Prostate gland (tissue), 2 donors: ENCODE measurements at regions not wholly inside any gene's neighbourhood (a gene's known extent, or its start where the extent isn't known, plus 50 kb on each side); places are given as distances from the start of the nearest gene placed in this dataset.

ENCODE experiments used
- DNase-seq: peaks from one replicate; pipeline ENCODE4 v3.0.0-alpha.2; 2019; ENCODE audit warnings: low spot score
- H3K27ac ChIP-seq, 2 donors: fragments of 200-600 bp; sonication (generic); 2 replicates each; pipeline ENCODE4 v1.5.1; 2017 to 2019
- H3K27me3 ChIP-seq: fragments of 200-600 bp; sonication (generic); replicated peaks from 2 replicates; pipeline ENCODE4 v1.5.1; 2019; ENCODE audit not compliant: insufficient read depth
- H3K36me3 ChIP-seq, 2 donors: fragments of 200-600 bp; sonication (generic); 1 replicate in 1 of 2; 2 replicates in 1 of 2; pipeline versions ENCODE4 v1.5.1 to v1.8.1; 2017 to 2019
- H3K4me1 ChIP-seq: fragments of 200-600 bp; sonication (generic); replicated peaks from 2 replicates; pipeline ENCODE4 v1.5.1; 2019
- H3K4me3 ChIP-seq, 2 donors: fragments of 200-600 bp; sonication (generic); 2 replicates each; pipeline ENCODE4 v1.5.1; 2017 to 2019
- H3K9me3 ChIP-seq: fragments of 200-600 bp; sonication (generic); 2 replicates; pipeline ENCODE4 v1.5.1; 2017
- POLR2A ChIP-seq: fragments of 450-650 bp; IDR thresholded peaks from one replicate; pipeline ENCODE4 v1.6.1; 2016; ENCODE audit warnings: antibody characterized with exemption, mild to moderate bottlenecking
- POLR2AphosphoS5 ChIP-seq: sonication (generic); formaldehyde crosslinking; IDR thresholded peaks from one replicate; pipeline ENCODE4 v1.6.1; 2017; ENCODE audit warnings: antibody characterized with exemption
- WGBS: methylation state at CpG from one replicate; pipeline ENCODE4 v1.1.5; 2018; 5-methylcytosine and 5-hydroxymethylcytosine counted together
- intact Hi-C: fragments of 100-400 bp; cut with DNase I; formaldehyde crosslinking; loops from one replicate; pipeline ENCODE4 v1.14.2; 2022
- TF ChIP-seq, protein P1 (sequence below), 4 experiments: fragments of 200-600 bp in 2 of 4; fragments of 450-650 bp in 2 of 4; sonication (generic) in 2 of 4; IDR thresholded peaks; 1 replicate in 3 of 4; 2 replicates in 1 of 4; pipeline ENCODE4 v1.5.1; 2016 to 2019; ENCODE audit warnings: antibody characterized with exemption in 4 of 4, mild to moderate bottlenecking in 2 of 4, moderate library complexity in 2 of 4

DNA sequence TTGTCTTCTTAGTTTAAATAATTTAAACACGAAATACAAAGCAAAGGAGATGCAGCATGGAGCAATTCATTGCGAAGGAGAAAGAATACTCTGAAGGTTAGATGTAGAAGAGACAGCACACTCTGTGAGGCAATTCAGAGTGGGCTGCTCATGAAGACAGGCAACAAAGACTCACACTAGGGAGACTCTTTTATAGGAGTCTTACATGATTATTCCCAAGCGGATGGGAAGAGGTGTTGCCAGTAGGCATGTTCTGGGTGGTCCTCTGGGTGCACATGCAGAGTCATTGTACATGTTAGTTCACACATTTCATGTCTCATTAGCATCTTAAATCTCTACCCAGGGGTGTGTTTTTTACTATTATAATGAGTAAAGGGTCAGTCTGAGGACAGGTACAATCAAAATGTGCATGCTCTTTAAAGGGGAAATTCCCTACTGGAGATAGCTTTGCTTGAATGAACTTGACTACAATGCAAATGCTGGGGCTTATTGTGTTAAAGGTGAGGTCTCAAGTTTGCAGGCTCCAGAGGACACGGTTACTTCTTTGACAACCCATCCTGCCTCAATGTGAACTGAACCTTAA is 275.5 kb downstream of the CDH19 start:
- Histone ChIP-seq H3K9me3 (no peaks in the 10 kb centered on the region), H3K4me1 (no peaks in the 10 kb centered on the region), H3K36me3 (no peaks in the 10 kb centered on the region), H3K27ac (no peak overlapping the region), H3K27me3 (no peaks in the 10 kb centered on the region), H3K4me3 (no peak overlapping the region)
- DNase-seq, result no peak
- intact Hi-C loops, result no loop called here
- 87% methylated on average over 4 of the region's 4 CpGs for WGBS
- TF ChIP-seq, protein P1, sequence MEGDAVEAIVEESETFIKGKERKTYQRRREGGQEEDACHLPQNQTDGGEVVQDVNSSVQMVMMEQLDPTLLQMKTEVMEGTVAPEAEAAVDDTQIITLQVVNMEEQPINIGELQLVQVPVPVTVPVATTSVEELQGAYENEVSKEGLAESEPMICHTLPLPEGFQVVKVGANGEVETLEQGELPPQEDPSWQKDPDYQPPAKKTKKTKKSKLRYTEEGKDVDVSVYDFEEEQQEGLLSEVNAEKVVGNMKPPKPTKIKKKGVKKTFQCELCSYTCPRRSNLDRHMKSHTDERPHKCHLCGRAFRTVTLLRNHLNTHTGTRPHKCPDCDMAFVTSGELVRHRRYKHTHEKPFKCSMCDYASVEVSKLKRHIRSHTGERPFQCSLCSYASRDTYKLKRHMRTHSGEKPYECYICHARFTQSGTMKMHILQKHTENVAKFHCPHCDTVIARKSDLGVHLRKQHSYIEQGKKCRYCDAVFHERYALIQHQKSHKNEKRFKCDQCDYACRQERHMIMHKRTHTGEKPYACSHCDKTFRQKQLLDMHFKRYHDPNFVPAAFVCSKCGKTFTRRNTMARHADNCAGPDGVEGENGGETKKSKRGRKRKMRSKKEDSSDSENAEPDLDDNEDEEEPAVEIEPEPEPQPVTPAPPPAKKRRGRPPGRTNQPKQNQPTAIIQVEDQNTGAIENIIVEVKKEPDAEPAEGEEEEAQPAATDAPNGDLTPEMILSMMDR (IDR thresholded peaks at IDR 0.05), result no peak
- TF ChIP-seq POLR2A (no peak), POLR2AphosphoS5 (no peak)

- TF ChIP-seq POLR2AphosphoS5, result no peak
- TF ChIP-seq, protein P1 (IDR thresholded peaks at IDR 0.05), result no peak
- no peak for TF ChIP-seq POLR2A
- intact Hi-C loops, result no loop called here
- 51% methylated on average over 5 of the region's 5 CpGs for WGBS
- DNase-seq, result no peak
- Histone ChIP-seq H3K27me3 (no peaks in the 10 kb centered on the region), H3K4me3 (no peak overlapping the region), H3K36me3 (no peaks in the 10 kb centered on the region), H3K9me3 (no peaks in the 10 kb centered on the region), H3K4me1 (no peaks in the 10 kb centered on the region), H3K27ac (no peak overlapping the region)
Observed at GRCh38 chr18:66325251-66325650, 278.6 kb downstream of the CDH19 start.

DNA sequence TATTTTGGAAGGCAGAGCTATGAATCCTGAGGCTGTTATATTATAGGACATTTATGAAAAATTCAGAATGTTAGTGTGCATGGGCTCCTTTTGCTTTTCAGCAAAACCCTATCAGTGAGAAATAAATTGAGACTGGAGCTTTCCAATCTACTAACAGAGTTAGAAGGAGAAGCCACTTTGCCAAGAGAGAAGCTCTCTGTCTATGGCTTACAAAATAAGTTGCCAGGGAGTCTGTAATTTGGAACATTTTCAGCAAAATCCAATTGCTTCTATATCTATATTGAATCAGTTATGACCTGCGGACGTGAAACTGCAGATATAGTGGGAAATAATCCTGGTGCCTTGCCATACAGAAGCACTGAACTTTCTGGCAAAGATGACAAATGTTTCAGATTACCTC is 279.3 kb downstream of the CDH19 start:
- H3K9me3 ChIP-seq, result no peaks in the 10 kb centered on the region
- H3K27ac ChIP-seq, result no peak overlapping the region
- TF ChIP-seq, protein P1 (IDR thresholded peaks at IDR 0.05), result no peak
- TF ChIP-seq POLR2A (no peak), POLR2AphosphoS5 (no peak)
- no peaks in the 10 kb centered on the region for H3K4me1 ChIP-seq
- DNase-seq, result no peak
- no peaks in the 10 kb centered on the region for H3K27me3 ChIP-seq
- no peaks in the 10 kb centered on the region for H3K36me3 ChIP-seq
- H3K4me3 ChIP-seq, result no peak overlapping the region
- intact Hi-C loops, result no loop called here
- 26% methylated on average over 2 of the region's 2 CpGs for WGBS

- Histone ChIP-seq H3K36me3 (no peaks in the 10 kb centered on the region), H3K4me1 (no peaks in the 10 kb centered on the region), H3K27me3 (no peaks in the 10 kb centered on the region), H3K9me3 (no peaks in the 10 kb centered on the region), H3K27ac (no peak overlapping the region), H3K4me3 (no peak overlapping the region)
- 12% methylated on average over 1 of the region's 1 CpG for WGBS
- intact Hi-C loops, result no loop called here
- TF ChIP-seq, protein P1 (IDR thresholded peaks at IDR 0.05), result no peak
- TF ChIP-seq POLR2AphosphoS5 (no peak), POLR2A (no peak)
- no peak for DNase-seq
Observed at GRCh38 chr18:66317243-66318090, 286.4 kb downstream of the CDH19 start.

GRCh38 chr18:66316701-66317100 is 287.2 kb downstream of the CDH19 start:
- TF ChIP-seq POLR2AphosphoS5 (no peak), POLR2A (no peak)
- TF ChIP-seq, protein P1 (IDR thresholded peaks at IDR 0.05), result no peak
- Histone ChIP-seq H3K4me1 (no peaks in the 10 kb centered on the region), H3K4me3 (no peak overlapping the region), H3K27me3 (no peaks in the 10 kb centered on the region), H3K27ac (no peak overlapping the region), H3K36me3 (no peaks in the 10 kb centered on the region), H3K9me3 (no peaks in the 10 kb centered on the region)
- intact Hi-C loops, result no loop called here
- WGBS, result 69% methylated on average over 4 of the region's 4 CpGs
- DNase-seq, result no peak
